8988T (cell line): ENCODE measurements at regions not wholly inside any gene's neighbourhood (a gene's known extent, or its start where the extent isn't known, plus 50 kb on each side); places are given as distances from the start of the nearest gene placed in this dataset.

Experiments
- DNase-seq: peaks from one replicate; pipeline ENCODE4 v3.0.0; 2011

DNA sequence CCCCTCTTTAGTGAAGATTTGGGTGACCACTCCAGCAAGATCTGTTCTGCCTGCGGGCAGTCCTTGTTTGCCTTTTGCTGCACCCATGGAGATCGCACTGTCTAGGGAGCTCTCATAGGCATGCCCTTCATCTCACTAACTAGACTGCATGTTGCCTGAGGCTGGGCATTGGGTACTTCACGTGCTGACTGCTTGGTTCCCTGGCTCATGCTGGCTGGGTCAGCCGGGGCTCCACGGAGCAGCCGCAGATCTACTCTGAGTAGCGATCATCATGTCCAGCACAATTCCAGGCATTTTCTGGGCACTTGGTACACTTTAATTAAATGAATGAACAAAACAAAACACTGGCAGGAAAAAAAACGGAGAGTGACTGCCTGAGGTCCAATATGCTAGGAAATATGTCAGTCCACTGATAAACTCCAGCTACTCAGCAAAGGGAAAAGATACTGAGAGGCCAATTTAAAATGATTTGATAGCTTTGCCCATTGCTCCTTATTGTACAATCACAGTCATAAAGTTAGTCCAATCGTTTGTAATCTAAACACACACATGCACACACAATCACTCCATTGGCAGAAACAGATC lies 220.3 kb downstream of the C1D start:
- no peak for DNase-seq

- DNase-seq = no peak
Observed at GRCh38 chr2:67844024-67844540, 218.7 kb downstream of the C1D start.

DNA sequence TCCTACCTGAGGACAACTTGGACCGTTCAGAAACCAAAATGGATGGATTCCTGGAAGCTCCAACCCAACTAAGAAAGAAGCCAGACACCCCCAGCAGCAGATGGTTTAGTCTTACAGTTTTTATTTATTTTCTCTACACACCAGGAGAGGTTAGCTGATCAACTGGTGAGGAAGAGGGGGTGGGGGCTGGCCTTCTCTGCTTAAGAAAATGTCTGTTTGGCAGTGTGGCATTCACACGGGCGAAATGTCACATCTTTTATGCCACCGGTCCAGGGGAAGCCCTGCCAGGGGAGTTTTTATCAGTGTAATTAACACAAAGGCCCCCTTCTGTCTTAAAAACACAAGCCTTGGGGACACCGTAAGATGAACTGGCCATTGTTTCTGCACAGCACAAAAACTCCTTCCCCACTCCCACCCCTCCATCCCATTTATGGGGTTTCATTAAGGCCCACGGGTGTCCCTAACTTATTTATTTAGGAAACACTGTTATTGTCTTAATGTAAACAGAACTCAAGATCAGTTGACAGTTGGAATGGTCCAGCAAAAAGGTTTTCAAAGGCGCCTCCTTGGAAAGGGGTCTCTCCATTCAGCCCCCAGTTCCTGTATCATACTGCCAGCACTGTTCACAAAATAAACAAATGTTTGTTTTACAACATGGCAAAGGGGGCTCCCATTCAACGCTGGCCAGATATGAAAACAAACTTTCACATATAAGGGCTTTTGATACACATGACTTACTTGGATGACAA lies 217.0 kb downstream of the C1D start:
- no peak for DNase-seq

- DNase-seq = peak; percentile 34
Observed at GRCh38 chr2:67846370-67847070, 216.3 kb downstream of the C1D start.

DNA sequence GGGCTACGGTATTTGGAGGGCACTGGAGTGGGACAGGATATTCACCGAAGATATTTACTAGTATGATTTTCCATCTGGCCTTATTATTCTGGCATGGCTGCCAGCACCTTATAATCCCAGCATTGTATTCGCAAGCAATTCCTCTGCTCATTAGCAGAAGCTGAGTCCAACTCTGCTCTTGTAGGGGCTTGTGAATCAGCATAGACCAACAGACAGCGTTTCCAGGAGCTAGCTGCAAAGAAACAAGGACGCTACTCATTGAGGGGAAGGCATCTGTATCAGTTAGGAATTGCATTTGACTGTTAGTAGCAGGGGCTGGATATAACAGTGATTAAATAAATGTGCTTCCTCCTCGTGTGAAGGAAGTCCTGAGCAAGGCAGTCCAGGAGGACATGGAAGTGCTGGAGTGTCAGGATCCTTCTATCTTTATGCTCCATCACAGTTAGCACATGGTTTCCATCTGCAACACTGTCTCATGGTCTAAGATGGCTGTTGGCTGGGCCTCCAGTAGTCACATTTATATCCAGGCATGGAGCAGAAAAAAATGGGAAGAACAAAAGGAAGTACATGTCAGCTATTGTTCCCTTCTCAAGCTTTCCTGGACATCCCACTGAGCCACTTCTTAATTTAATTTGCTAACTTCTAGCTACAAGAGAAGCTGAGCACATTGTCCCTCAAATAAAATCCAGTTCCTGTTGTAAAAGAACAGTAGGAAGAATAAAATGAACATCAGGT lies 214.1 kb downstream of the C1D start:
- no peak for DNase-seq

DNA sequence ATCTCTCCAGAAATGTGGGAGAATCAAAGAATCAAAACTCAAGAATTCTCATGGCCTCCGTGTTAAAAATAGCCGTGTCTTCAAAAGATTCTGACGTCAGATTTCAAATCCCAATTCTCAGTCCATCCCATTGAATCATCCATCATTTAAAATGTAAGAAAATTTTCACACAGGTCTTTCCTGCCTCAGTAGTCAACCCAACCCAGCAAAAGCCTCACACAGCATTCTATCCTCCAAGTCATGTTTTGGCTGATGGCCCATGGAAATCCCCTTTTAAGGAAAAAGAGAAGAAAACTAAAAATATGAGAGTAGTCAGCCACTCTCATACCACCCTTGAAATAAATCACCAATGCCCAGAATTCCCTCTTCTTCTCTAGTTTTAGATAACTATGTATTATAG lies 211.8 kb downstream of the C1D start:
- no peak for DNase-seq

- DNase-seq = no peak
Observed at GRCh38 chr2:67851956-67852824, 210.6 kb downstream of the C1D start.

DNA sequence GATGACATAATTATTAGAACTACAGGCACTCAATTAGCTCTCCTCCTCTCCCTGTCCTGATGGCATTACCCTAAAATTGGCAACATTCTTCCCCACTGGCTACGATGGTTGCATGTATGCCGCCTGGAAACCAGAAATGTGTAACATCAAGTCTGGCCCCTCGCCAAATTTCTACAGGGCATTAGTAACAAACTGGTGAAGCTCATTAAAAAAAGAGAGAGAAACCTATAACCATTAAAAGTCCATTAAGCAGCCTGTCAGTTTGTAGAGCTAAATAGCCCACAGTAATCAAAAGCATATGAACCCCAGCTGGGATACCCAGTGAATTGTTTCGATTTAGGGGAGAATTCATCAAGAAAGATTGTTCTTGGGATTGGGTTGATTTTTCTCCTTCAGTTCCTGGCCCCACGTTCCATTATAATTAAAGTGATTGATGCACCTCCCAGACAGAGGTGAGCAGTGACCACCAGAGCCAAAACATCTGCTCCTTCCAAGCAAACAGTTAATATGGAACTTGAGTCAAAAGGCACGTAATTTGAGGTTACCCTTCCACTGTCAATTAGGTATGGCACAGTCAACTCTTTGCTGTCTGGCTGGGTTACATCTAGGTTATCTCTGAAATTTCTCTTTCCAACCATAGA lies 208.6 kb downstream of the C1D start:
- no peak for DNase-seq

DNA sequence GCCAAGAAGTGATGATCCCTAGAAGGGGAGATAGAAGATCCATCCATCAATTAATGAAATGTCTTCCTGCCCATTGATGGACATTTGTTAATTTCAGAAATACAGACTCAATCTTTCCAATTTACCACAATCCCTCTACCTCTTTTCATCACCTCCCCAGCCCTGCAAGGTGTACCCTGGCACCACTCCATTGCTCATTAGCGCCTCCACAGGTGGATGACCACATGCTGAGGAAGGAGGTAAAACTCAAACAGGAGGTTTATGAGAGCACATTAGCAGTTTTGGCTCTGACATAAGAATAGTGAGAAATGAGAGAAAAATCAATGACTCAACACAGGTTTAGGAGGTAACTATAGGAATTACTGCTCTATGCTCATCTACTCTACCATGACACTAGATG lies 208.0 kb downstream of the C1D start:
- no peak for DNase-seq

DNA sequence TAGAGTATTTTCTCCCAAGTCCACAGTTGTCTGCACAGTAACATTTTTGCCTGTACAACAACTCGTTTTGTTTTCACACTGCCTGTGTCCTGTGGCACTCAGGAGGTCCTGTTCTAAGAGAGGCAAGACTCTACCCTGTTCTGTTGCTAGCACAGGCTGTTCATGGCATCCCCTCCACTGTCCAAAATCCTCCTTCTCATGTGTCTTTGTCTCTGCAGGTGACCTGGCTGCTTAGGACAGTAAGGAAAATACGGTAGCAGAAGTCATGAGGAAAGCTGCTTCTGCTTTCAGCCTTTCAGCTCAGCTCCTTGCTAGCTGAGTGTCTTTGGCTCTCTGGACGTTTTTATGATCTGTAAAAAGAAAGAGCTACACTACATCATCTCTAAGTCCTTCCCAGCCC lies 205.9 kb downstream of the C1D start:
- DNase-seq = no peak

- DNase-seq = no peak
Observed at GRCh38 chr2:67857836-67858235, 205.0 kb downstream of the C1D start.

GRCh38 chr2:67858886-67859285 lies 203.9 kb downstream of the C1D start:
- DNase-seq = no peak

GRCh38 chr2:67865917-67866316 lies 196.9 kb downstream of the C1D start:
- DNase-seq = no peak

DNA sequence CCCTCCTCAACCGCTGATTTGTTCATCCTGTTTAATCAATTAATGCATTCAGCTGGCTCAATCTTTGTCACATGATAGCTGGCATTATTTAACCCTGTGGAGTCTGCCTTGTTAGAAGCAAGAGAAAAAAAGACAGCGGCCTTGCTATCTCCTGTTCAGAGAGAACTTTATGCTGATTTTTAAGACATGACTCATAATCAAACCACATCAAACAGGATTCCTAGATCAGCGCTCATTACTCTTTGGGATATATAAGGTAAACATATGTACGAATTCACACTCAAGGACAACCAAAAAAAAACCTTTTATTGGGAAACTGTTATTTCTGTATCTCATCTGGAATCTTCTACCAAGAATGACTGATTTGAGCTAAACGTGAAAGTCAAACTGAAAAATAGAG lies 195.1 kb downstream of the C1D start:
- no peak for DNase-seq

DNA sequence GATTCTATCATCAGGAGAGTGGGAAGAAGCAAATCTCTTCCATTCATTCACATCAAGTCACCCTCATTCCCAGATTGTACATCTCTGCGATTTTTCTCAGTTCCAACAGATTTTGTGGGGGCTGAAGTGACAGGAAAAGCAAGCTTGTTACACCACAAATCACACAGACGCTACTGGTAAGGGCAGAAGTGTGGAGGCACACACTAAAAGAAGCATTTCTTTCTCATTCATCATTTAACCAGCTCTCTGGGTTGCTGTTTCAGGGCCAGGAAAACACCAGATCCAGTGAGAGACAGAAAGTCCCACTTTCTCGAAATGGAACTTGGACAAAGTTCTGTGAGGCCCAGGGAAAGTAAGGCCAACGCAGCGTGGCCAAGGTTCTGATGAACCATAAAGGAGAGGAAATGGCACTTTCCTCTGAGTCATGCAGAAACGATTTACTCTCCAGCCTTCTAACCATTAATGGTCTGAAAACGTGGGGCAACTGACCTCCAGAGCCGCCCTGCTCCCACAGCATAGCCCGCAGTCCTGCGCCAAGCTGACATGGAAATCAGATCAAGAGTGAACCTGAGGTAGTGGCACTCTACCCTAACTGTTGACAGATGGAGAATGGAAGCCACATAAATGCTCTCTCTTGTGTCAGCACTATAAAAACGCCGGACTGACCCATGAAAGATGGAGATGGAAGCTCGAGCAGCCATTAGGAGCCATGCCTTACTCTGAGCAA lies 191.0 kb downstream of the C1D start:
- no peak for DNase-seq

GRCh38 chr2:67872481-67872880 lies 190.3 kb downstream of the C1D start:
- DNase-seq = no peak

DNA sequence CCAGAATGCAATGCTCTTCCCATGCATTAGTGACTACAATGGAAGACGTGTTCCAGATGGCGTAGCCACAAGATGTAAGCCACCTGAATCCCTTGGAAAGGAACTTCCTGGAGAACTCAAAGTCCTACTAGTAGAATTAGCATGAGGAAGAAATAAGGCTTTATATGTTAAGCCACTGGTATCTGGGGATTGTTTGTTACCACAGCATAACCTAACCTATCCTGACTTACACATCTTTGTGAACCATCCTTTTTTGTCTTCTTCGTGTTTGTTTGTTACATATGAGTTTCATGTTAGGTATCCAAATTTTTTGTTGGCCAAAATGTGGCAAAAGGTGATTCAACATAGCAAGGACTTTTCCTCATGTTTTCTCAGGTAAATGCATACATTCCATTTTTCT lies 188.9 kb downstream of the C1D start:
- no peak for DNase-seq

GRCh38 chr2:67876176-67876575 lies 186.6 kb downstream of the C1D start:
- DNase-seq = no peak

DNA sequence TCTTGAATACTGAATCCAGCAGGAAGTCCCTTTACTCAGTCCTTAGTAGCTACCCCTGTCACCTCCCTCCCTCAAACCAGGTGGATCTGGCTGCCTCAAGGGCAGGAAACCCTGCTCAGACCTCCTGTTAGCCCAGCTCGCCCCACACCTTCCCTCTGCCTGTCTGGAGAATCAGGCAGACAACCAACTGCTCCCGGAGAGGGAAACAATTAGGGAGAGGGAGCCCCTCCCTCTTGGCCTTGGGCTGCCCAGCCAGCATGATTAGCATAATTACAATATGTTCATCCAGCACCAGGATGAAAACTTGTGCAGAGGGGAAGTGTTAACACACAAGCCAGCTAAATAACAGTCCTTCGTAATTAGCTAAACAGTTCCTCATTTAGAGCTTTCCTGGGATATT lies 185.5 kb downstream of the C1D start:
- DNase-seq = no peak

DNA sequence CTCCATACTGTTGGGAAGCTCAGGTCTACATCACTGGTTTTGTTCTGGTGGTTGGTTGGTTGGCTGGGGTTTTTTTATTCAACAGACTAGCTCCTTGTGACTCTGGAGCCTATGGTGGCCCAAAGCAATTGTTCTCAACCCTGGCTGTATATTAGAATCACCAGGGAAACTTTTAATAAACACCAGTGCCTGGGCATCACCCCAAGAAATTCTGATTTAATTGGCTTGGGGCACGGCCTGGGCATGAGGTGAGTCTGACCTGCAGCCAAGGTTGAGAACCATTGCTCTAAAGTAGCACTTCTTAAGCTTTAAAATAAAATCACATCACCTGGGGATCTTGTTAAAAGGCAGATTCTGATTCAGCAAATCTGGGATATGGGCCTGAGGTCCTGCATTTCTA lies 184.1 kb downstream of the C1D start:
- no peak for DNase-seq
